GM18498 (cell line): ENCODE measurements at regions not wholly inside any gene's neighbourhood (a gene's known extent, or its start where the extent isn't known, plus 50 kb on each side); places are given as distances from the start of the nearest gene placed in this dataset.
"Not testable (repeated sequence)": the region's sequence is repeated elsewhere in the genome, so short reads cannot be mapped to it uniquely, and the experiment has no call there.

Experiments used
- ATAC-seq: cut with Tn5 transposase; IDR thresholded peaks from one replicate; pipeline ENCODE4 v1.9.1; 2021; ENCODE audit warnings: mild to moderate bottlenecking, moderate library complexity; ENCODE audit not compliant: unreplicated experiment

- ATAC-seq, result no peak
Observed at GRCh38 chr1:184889166-184889565, 85.1 kb downstream of the NIBAN1 start.

DNA sequence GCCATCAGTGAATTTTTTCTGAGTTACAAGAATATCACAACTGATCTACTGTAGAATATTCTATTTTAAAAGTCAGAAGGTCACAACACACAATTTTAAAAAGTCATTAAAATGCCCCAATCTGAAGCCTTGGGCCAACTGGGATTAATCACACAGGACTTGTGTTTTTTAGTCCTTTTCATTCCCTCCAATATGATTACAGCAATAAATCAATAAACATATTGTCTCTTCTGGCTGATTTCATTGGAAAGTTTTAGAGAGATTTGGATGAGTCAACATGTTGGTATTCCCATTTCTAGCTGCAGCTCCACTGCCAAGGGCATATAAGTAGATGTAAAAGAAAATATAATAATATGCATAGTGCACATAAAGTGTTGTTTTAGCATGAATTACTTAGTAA lies 85.8 kb downstream of the NIBAN1 start:
- no peak for ATAC-seq

- ATAC-seq, result peak; percentile 27
Observed at GRCh38 chr1:184882957-184883815, 91.1 kb downstream of the NIBAN1 start.

- ATAC-seq, result peak; percentile 70
Observed at GRCh38 chr1:184881941-184882913, 92.1 kb downstream of the NIBAN1 start.

- ATAC-seq, result no peak
Observed at GRCh38 chr1:184879876-184880557, 94.3 kb downstream of the NIBAN1 start.

DNA sequence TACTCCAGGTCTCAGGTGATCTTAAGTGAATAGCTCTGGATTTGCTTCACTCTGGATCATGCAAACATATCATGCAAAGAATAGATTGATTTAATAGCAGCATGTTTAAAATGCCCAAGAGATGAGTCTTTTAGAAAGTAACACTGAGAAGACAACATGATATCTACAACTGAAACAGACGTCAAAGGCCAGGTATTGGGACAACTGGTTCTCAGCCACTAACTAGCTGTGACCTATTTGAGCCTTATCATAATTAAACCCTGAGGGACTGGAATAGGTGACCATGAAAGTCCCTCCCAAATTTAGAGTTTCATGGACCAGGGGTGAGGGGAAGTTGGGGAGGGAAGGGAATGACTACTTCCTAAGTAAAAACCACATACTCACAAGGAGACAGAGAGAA lies 95.7 kb downstream of the NIBAN1 start:
- ATAC-seq, result no peak

- no peak for ATAC-seq
Observed at GRCh38 chr1:184878002-184878401, 96.3 kb downstream of the NIBAN1 start.

- not testable (repeated sequence) for ATAC-seq
Observed at GRCh38 chr1:184876015-184876414, 98.3 kb downstream of the NIBAN1 start.

GRCh38 chr1:184875218-184875617 lies 99.1 kb downstream of the NIBAN1 start:
- ATAC-seq, result no peak

DNA sequence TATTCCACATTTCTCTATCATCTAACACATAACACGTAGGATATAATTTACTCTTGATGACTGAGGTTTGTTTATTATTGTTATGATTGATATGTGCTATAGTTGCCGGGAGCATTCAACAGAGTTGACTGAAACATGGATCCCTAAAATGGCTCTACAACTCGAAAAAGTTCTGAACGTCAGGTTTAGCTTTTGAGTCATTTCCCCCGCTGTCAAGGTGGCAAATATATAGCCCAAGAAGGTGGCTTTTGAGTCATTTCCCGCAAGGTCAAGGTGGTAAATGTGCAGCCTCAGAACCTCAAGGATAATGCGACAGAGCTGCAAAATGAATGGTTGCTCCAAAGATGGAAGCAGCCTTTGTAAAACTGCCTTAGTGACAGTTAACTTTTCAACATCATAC lies 104.0 kb downstream of the NIBAN1 start:
- no peak for ATAC-seq

GRCh38 chr1:184867866-184868689 lies 106.2 kb downstream of the NIBAN1 start:
- no peak for ATAC-seq

- ATAC-seq, result peak; percentile 94
Observed at GRCh38 chr1:184866991-184867788, 107.1 kb downstream of the NIBAN1 start.

GRCh38 chr1:184866586-184866985 lies 107.7 kb downstream of the NIBAN1 start:
- ATAC-seq, result peak; percentile 14

GRCh38 chr1:184865831-184866230 lies 108.5 kb downstream of the NIBAN1 start:
- no peak for ATAC-seq

DNA sequence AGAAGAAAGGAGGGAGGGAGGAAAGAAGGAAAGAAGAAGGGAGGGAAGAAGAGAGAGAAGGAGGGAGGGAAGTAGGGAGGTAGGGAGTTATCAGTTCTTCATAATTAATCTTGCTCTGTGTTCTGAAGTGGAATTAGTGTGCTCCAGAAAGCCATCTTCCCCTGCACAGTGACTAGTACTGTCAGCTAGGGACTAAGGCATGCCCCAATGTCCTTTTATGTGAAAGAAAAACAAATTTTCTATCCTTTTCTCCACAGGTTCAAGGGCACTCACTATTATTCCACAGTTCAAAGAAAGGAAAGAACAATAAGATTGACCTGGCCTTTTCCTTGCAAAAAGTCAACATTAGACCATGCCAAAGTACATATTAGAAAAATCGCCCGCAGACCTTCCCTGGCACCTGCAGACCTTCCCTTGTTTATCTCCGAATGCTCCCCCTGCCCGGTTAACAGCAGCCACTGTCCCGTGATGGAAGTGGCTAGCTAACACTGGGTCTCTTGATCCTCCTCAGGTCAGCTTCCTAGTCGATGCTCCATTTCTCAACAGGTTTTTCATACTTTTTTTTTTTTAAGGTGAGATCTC lies 107.2 kb upstream of the EDEM3 start:
- ATAC-seq, result no peak

- ATAC-seq, result peak; percentile 82
Observed at GRCh38 chr1:184860985-184861754, 106.5 kb upstream of the EDEM3 start.

DNA sequence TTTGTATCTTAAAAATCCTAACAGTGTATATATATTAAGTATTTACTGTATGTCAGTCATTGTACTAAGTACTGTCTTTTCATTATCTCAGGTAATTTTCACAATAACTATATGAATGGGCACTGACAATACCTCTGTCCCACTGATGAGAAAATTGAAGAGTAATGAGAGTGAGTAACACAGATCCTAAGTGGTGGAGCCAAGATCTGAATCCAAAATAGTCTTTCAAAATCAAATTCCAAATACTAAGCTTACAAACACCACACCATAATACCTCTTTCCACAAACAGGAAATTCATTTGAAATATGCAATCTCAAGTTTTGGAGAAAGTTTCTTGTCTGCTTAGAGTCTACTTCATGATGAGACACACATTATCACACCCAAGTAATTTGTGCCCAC lies 105.9 kb upstream of the EDEM3 start:
- ATAC-seq, result peak; percentile 12

GRCh38 chr1:184859381-184860105 lies 104.9 kb upstream of the EDEM3 start:
- ATAC-seq, result peak; percentile 51
